Heart left ventricle (tissue), 13 donors: ENCODE measurements at regions not wholly inside any gene's neighbourhood (a gene's known extent, or its start where the extent isn't known, plus 50 kb on each side); places are given as distances from the start of the nearest gene placed in this dataset.

Source experiments
- POLR2A ChIP-seq, 2 donors: fragments of 450-650 bp; IDR thresholded peaks; one replicate each; pipeline ENCODE4 v1.6.1; 2017; ENCODE audit warnings: antibody characterized with exemption in 2 of 2, mild to moderate bottlenecking in 2 of 2, moderate library complexity in 2 of 2
- TF ChIP-seq, protein P1 (sequence below), 12 donors: fragments of 200-600 bp; sonication (generic) in 4 of 12; IDR thresholded peaks; one replicate each; pipeline versions ENCODE4 v1.5.0 to v1.8.0; 2018 to 2022; ENCODE audit warnings: antibody characterized with exemption in 12 of 12, mild to moderate bottlenecking in 5 of 12
- donor health status: ischemic (EF 13 %, LVEDD 7.1; RV severe dilation, severe dysfunction).
- donor health status: DM: no; HTN: yes; CAD: no.
- donor health status: DM: no; HTN: no; CAD: no.
- donor health status: ischemic (EF 25% LVEDD 6.9; RV normal size, moderate dysfunction).
- donor health status: ischemic (EF 25% LVEDD 5.7; RV mildly dilated, moderate dysfunction).
- donor health status: ischemic (EF 35%, LVEDD 5.7; RV mildly dilated, moderate dysfunction).
- donor health status: nonischemic (EF 11% LVEDD 7.7; RV severe dilation, severe dysfunction).
- donor health status: DM: yes; HTN: yes; CAD: no.
- donor health status: PGD.
- donor health status: ischemic (EF 29% LVEDD 5.4; RV normal size, mild dysfunction).
- donor health status: nonischemic (EF 23%, LVEDD 6.1; RV moderate dilation, normal function).

DNA sequence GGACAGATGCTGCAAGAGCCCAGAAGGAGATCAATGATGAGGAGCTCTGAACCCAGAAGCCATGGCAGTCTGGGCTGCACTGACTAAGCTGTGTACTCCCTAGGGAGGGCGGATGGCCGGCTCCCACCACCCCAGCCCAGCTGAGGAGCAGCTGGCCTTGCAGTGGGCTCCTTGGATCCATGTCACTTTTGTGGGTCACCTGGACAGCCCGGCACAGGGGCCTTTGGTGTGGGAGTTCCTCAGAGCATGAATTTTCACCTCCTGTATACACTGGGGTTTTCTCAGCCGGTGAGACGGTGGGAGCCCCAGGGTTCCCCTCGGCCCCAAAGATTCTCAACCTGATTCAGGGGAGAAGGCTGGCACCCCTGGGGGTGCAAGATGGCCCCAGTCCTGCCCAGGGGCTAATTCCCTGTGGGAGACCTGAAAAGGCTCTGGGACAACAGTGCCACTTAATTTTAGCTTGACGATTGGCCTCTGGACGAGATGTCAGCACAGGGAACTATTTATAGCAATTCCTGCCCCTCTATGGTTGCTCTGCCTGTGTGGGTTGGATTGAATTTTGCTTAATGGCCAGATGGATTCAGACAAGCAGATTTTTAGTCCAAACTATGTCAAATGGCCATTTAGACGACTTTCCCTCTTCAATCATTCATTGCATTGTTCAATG, 121.6 kb upstream of the PMEPA1 start:
- TF ChIP-seq, protein P1, sequence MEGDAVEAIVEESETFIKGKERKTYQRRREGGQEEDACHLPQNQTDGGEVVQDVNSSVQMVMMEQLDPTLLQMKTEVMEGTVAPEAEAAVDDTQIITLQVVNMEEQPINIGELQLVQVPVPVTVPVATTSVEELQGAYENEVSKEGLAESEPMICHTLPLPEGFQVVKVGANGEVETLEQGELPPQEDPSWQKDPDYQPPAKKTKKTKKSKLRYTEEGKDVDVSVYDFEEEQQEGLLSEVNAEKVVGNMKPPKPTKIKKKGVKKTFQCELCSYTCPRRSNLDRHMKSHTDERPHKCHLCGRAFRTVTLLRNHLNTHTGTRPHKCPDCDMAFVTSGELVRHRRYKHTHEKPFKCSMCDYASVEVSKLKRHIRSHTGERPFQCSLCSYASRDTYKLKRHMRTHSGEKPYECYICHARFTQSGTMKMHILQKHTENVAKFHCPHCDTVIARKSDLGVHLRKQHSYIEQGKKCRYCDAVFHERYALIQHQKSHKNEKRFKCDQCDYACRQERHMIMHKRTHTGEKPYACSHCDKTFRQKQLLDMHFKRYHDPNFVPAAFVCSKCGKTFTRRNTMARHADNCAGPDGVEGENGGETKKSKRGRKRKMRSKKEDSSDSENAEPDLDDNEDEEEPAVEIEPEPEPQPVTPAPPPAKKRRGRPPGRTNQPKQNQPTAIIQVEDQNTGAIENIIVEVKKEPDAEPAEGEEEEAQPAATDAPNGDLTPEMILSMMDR (IDR thresholded peaks at IDR 0.05): no peak
- no peak for TF ChIP-seq POLR2A (IDR thresholded peaks at IDR 0.05)
